ENCODE measurements at regions not wholly inside any gene's neighbourhood (a gene's known extent, or its start where the extent isn't known, plus 50 kb on each side); places are given as distances from the start of the nearest gene placed in this dataset.

DNA sequence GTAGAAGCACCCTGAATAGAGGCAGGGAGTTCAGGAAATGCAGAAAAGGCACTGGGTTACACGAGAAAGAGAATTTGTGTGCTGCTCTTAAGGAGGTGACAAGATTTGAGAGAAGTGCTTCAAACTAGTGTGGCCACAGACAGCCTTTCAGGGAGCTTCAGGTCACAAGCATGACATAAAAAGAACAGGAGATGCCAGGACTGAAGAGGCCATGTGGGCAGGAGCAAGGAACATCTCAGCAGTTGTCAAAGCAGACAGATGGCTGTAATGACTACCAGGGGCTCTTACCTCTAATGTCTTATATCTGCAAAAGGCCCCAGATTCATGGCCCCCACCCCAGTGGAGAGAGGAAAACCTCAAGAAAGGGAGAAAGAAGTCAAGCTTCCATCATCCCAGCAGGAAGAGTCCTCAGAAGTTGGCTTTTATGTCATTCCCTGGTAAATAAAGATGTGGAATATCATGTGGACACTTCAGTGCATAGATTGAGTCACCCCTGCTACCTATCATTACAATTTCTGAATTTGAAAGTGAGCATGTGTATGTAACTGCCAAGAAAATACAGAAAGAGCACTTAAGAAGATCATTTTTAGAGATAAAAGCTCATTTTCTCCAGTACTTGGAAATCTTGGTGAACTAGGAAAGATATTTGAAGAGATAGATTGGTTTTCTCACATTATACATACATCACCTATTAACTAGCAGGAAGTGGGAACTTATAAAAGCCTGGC, 214.4 kb upstream of the RORB start:
- DNase-seq: no peak

DNA sequence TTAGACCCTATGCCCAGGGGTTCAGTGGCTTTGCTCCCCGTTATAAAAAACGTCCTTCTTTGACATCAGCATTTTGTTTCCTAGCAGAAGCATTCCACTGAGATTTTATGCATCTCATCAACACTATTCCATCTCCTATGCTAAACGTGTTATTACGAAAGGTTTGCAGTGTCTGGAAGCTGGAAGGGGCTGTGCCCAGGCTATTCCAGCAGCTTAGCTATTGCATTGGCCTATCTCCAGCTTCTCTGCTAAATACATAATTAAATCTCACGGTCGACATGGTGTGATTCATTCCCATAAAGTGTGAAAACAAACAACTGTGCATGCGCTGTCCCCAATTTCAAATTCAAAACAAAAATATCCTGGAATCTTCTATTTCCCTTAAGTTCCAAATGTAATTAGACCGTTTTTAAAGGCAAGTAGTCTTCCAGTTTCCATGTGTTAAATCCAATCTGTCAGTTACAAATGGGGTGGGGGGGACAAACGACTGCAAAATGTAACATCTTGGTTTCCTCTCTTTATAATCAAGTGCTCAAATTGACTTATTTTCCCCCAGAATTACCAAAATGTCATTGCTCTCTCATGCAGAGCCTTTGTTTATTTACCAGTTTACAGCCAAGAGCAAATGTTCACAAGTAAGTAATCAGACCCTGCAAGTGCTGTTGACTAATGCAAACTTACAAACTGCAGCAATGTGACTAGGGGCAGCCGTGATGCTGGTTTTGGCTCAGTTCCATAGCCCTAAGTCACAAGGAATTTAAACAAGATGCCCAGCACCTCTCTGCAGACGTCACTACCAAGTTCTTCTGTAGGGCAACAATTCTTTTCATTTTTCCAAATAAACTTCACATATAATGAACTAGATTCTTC, 212.3 kb upstream of the RORB start:
- no peak for DNase-seq

DNA sequence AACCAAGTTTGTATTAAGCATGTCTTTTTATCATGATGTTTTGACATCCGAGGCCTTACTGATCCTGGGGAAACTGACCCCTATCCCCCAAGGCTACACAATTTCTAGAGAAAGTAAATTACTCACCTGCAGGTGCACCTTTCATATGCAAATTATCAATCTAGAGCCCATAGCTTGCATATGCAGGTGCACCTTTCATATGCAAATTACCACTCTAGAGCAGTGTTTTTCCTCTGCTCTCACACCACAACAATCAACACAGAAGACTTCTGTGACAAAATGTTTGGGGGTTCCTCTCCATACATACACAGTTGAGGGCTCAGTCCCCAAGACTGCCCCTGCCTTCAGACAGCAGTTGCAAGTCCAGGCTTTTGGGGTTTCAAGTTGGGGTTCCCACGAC, 203.7 kb upstream of the RORB start:
- DNase-seq: no peak

DNA sequence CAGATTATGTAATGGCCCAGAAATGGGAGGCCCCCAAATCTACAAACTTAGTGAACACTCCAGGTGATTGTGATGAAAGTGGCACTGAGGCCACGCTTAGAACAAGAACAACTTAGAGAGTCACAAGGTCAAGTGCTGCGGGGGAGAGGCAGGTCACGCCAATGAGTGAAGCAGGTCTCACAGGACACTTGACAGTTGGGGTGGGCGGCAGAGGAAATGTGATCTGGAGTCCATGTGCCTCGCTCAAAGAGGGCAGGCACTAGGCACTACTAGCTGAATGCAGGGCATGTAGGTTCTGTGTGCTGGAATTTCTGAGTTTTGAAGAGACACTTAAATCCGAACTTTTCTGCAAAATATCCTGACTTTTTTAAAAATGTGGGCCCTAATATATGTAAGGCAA, 193.2 kb upstream of the RORB start:
- no peak for DNase-seq

DNA sequence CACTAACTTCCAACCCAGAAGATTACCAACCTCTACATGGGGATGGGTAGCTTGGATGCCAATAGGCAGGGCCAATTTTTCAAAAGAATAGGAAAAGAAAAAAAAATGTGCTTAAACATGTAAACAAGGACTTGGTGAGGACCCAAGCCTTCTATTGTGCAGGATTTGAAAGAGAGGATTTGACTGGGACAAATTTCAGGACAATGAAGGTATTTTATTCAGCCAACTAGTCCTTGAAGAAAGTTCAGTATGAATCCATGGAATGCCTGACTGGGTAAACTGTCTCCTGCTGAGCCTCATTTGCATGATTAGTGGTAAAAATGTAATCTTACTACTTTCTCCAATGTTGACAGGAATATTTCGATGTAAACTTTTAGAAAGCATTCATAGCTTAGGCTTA, 192.5 kb upstream of the RORB start:
- DNase-seq: no peak

DNA sequence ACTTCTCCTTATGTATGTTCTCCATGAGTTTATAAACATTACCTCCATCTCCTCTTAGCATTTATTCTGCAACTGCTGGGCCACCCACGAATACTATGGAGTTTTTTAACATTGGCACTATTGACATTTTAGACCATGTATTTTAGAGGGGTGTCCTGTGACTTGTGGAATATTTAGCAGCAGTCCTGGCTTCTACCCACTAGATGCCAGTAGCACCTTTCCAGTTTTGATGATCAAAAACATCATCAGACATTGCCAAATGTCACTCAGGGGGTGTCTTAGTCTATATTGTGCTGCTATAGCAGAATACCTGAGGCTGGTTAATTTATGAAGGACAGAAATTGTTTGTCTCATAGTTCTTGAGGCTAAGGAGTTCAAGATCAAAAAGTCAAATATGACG, 187.5 kb upstream of the RORB start:
- no peak for DNase-seq

DNA sequence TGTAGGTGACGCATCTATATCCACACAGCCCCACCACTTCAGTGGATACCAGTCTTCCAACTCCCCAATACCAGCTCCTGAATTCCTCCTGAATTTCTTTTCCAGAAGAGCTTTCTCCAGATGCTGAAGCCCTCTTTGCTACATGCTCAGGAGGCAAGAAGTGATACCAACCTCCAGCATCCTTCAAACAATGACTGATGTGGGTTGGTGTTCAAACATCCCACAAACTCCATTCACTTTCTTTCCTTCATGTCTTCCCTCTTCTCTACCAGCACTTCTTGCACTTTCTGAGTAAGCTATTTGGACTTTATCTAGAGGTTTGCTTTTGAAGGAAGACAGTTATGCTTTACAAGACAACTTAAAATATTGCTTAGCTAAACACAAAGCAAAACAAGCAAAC, 179.9 kb upstream of the RORB start:
- no peak for DNase-seq

DNA sequence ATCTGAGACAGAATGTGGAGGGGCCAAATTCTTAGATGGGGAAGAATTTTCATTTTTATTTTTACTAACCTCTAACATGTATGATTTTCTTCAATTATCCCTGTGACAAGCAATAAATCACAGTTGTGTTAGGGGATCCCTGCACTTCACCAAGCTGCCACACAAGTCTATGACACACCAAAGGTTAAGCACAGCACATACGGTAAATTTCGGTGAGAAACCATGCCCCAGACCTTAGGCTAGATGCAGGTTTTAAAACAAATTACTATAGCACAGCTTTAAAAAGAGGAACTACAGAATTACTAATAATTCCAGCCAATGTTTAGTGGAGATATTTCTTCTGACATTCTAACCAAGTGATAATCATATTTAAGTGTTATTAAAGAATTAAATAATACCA, 175.7 kb upstream of the RORB start:
- DNase-seq: no peak

DNA sequence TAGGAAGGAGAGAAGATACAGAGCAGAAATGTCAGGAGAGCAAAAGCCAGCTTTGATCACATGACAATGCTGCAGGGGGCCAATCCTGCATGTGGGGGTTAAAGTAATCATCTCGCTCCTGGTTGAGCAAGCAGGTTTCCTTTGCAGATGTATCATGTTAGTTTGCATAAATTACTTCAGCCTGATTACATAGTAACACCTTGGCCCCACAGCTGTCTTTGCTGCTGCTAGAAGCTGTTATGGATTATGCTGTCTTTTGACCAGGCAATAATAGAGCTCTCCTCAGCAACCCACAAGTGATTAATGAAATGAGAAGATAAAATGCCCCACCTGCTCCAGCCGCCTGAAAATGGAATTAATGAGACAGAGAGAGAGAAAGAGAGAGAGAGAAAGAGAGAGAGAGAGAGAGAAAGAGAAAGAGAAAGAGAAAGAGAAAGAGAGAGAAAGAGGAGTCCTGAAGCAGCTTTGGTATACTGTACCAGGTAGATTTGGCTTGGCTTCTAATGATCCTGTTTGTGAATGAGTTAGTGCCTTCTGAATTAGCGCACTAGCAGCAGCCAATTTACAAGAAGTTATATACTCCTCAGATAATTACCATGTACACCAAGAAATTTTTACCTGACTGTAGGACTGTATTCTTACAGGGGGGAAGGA, 174.3 kb upstream of the RORB start:
- no peak for DNase-seq

DNA sequence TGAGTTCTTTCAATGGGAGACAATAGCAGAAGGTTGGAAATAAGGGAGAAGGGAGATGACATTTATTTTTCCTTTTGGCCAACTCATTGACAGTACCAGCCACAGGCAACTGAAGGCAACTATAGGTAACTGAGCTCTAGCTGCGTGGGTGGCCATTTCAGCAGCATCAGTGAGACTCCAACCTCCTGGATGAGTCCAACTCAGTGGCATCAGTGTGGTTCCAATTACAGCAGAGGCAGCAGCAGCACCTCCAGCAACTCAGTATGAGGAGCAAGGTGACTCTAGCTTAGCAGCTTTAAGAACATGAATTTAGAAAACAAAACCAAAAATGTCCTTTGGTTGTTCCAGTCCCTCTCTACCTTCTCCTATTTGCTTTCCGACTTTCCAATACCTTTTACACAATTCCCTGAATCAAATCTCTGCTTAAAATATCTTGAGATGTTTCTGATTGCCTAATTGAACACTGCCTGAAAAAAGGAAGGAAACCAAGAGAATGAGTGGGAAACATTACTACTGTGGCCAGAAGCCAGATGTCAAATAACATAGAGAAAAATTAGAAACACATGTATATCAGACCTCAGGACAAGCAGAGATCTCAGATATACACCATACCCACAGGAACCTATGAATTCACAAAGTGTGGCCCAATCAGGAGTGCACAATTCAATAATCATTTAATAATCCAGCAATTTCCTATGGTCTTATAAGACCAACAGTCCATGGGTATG, 166.5 kb upstream of the RORB start:
- no peak for DNase-seq

DNA sequence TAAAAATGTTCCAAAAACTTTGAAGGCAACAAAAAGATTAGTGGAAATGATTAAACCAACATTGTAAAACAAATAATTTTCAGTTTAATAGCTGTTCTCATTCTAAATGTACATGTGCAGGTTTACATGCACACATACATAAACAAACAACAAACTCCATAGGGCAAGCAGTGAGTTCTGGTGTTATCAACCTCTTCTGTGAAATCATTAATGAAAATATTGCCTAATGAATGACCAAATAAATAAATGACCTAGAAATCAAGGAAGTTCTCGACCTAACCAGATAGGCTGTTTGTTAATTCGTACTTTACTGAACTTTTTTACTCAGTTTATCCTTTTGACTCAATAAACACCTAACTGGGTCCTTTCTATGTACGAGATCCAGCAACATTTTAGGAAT, 165.5 kb upstream of the RORB start:
- no peak for DNase-seq

DNA sequence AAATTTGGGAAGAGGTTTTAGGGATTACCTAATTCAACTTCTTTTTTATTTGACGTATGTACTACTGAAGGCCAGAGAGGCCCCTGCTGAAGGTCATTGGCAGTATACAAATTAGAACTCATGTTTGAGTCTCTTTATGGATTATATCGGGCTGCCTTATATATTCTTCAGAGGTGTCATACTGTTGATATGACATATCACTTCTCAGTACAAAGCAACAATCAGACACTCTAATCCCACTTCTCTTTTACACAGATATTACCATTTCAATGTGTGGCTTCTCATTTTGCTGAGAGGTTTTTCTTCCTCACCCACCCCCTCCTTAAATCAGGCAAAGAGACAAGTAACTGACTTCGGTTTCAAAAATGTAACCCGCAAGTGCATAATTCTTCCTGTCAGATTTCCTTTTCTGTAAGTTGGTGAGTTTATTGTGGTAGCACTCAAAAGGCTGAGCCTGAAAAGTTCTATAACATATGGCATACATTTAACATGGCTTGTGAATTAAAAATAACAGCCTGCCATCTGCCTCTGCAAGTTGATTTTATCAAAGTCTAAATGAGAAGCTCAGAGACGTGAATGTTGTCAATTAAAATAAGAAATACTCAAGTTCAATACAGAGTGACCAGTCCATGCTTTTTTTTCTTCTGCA, 163.6 kb upstream of the RORB start:
- no peak for DNase-seq

DNA sequence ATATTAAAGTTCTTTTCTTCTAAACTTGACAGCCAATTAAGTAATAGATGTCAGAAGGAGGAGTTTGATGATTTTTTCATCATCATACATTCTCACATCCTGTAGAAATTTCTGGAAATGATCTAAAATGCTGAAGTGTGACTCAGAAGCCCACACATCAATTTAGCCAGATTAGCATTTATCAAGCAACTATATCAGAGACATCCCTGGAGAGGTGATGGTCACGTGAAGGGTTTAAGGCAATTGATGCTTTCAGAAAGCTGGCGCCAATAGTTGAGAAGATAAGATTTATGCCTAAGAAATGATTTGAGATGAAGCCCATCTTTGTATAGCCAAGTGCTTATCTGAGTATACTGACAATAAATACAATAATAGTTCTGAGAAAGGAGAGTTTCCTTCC, 162.9 kb upstream of the RORB start:
- no peak for DNase-seq

DNA sequence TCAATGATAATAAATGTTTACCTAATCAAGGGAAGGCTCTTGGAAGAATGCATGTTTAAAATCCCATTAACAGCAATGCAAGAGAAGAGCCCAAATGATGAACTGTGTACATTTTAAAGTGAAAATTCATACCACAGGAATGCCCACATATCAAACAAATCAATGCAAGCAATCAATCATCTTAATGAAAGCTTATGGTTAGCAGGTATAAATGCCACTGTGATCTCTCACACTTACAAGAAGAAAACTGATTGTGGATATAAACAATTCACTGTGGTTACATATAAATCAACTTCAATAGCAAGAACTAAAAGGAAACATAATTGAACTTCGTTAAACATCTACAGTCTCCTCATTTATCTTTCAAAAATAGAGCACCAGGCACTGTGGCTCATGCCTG, 161.0 kb upstream of the RORB start:
- DNase-seq: no peak

DNA sequence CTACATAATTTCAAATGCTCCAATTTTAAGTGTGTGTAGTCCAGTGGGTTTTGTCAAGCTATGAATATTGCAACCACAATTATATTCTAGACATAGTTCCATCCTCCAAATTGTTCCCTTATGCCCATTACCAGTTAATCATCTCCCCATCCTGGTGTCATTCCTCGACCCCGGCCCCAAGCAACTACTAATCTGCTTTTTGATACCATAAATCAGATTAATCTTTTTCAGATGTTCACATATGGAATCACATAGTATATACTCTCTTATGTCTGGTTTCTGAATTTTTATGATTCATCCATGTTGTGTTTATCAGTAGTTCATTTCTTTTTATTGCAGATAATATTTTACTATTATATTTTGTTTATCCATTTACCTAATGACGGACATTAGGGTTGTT, 148.4 kb upstream of the RORB start:
- no peak for DNase-seq

DNA sequence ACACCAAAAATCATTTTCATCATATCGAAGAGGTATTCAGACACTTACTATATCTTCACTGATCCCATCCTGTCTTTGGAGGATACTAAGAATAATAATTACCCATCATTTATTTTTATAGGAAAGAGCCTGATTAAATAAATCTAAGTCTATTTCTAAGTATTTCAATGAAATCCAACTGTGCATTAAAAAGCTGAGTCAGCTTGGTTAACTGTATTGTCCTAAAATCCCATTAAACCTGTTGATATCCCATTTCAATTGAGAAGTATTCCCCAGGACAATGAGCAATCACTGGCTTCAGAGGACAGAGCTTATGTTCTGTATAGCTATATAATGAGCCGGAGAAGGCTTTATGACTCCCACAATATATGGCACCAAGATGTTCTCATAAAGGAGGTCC, 142.0 kb upstream of the RORB start:
- DNase-seq: no peak

DNA sequence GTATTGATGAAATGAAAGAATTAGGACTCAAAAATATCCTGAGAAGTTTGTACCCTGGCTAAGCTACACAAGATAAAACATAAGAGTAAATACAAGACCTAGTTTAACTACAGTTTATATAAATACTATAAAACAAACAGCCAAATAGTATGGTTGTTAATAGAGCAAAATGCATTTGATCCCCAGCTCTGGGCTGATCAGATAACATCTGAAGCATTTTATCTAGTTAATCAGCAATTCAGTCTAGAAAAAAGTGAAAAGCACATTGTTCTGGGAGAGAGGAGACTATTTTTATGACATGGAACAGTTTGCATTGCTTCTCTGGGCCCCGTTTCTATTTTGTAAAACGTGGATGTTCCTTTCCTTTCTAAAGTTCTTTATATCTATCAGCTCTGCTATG, 139.6 kb upstream of the RORB start:
- DNase-seq: no peak

DNA sequence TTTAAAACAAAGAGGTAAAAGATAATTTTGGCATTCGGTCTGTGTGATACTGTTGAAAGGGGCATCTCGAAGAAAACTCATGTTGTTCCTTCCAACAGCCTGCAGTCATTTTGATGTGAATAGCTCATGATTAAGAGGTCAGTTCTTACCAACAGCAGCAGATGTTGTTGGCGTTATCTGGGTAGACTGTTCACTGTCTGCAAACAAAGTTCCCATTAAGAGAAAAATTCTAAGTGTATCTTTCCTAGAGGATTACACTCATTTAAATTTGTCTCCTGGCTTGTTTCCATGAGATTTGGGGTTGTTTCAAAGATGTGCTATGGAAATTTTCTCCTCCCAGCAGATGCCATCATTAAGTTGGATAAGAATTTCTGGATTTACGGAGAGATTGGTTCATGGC, 138.2 kb upstream of the RORB start:
- no peak for DNase-seq

DNA sequence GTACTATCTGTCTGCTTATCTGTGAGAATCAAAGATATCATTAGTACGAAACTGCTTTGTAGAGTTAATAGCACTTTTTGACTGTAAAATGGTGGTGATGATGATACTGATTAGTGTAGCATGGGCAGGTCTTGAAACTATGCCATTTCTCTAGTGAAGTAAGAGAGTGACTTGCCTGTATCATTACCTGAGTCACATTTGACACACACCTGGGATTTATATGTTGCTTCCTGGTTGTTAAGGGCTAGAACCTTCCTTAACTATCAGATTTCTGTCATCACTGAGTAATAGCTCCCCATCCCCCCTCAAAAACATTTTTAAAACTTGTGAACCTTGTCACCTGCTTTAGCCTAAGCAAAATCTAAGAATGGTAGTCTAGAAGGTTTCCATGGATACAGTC, 135.6 kb upstream of the RORB start:
- no peak for DNase-seq

DNA sequence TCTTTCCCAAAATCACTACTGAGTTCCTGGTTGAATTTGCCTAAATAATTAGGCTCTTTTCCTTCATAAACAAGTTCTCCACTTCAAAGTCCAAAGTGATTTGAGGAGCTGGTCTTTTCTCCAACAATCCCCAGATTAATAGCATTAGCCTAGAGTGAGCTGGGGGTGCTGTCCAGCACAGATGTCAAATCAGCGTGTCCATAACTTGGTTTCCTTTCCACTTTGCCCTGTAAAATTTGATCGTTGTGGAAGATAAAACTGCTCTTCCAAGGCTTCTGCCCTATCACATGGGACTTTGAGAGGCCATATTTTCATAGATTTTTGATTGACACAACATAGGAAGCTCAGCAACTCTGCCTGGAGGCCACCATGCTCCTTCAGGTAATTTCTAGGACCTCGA, 134.7 kb upstream of the RORB start:
- no peak for DNase-seq

DNA sequence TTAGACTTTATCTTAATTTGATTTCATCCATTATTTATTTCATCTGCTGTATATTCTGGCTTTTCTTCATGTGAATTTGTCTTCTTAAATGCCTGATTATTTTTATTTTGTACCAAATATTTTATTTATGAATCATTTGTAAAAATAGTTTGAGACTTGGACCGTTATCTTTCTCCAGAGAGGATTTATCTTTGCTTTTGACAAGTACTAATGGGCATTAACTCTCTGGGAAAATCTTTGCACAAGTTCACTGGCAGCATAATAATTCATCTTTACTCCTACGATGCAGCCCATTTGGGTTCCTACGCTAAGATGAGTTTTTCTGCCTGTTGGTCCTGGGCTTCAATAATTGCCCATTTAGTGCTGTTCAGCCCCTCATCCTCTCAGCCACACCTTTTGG, 131.0 kb upstream of the RORB start:
- DNase-seq: no peak

DNA sequence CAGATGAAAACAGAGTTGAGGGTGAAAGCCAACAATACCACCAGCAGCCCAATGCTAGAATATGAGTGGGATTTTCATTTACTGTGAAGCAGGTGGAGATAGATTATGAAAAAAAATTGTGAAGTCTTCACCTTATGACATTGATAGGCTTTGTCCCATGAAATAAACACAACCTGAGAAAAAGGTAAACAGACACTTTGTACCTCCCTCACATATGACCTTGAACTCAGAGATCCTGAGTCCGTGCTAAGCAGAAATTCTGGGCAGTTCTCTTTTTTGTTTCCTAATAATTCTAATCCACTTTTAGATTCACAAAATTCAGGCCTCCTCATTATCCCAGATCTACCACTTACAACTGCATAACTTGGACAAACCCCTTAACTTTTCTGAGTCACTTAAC, 127.3 kb upstream of the RORB start:
- DNase-seq: no peak

DNA sequence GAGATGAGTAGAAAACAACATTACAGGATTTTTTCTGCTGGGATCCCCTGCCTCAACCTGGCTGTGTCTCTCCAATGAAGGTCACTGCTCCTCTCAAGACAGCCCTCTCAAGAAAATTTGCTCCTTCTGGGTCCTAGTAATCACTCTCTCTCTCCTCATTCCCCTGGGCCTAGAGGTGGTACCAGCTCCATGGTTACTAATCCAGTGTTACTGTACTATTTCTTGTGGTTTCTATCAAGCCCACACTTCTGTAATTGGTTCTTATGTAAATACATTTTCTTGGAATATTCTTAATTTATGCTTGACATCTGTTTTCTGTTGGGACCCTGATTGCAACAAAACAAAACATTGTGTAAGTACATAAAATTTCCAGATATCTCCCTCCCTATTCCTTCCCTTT, 123.8 kb upstream of the RORB start:
- DNase-seq: no peak

Data from NCI-H774 (cell line).